Neutrophil (primary cell): ENCODE measurements at regions not wholly inside any gene's neighbourhood (a gene's known extent, or its start where the extent isn't known, plus 50 kb on each side); places are given as distances from the start of the nearest gene placed in this dataset.

Experiments used
- H3K27ac ChIP-seq: fragments of 200-600 bp; sonication (generic); 2 replicates; pipeline ENCODE4 v1.5.1; 2016; ENCODE audit warnings: mild to moderate bottlenecking, moderate library complexity
- H3K27me3 ChIP-seq: fragments of 200-600 bp; sonication (generic); 2 replicates; pipeline ENCODE4 v1.6.0; 2016; ENCODE audit warnings: mild to moderate bottlenecking
- H3K36me3 ChIP-seq: fragments of 200-600 bp; sonication (generic); 2 replicates; pipeline ENCODE4 v1.5.1; 2017
- H3K4me1 ChIP-seq, 2 experiments: fragments of 200-600 bp in 1 of 2; sonication (generic) in 1 of 2; 1 replicate in 1 of 2; 2 replicates in 1 of 2; pipeline versions ENCODE4 v1.5.1 to v1.6.1; 2013 to 2016; ENCODE audit warnings: low read depth in 1 of 2, low read length in 1 of 2, mild to moderate bottlenecking in 1 of 2, moderate library complexity in 1 of 2; ENCODE audit not compliant: control insufficient read depth in 1 of 2, insufficient read depth in 1 of 2
- H3K4me3 ChIP-seq, 2 experiments: fragments of 200-600 bp in 1 of 2; sonication (generic) in 1 of 2; 1 replicate in 1 of 2; 2 replicates in 1 of 2; pipeline ENCODE4 v1.5.1; 2013 to 2016; ENCODE audit warnings: low read depth in 1 of 2, low read length in 1 of 2, mild to moderate bottlenecking in 1 of 2, moderate library complexity in 1 of 2
- H3K9me3 ChIP-seq: fragments of 200-600 bp; sonication (generic); 2 replicates; pipeline ENCODE4 v1.5.1; 2016
- CTCF ChIP-seq: fragments of 200-600 bp; sonication (generic); IDR thresholded peaks from 2 replicates; pipeline ENCODE4 v1.5.1; 2016; ENCODE audit warnings: antibody characterized with exemption

DNA sequence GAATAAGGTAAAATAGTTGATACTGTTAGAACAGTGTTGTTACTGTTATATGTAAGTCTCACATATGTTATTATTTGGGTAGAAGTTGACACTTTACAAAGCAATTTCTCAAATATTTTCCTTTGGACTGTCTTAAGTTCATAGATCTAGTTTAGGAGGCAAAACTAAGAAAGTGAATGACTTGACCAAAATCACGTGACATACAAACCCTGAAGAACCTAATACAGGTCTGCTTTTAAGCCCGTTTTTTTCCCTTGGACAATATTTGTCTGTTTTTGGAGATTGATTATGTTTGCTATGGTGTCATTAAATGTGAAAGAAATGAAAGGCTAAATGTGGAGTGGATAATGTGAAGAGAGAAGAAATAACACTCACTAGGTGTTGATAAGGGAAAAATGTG, 644.9 kb upstream of the PITX2 start:
- H3K9me3 ChIP-seq = no peaks in the 10 kb centered on the region
- no peaks in the 10 kb centered on the region for H3K4me1 ChIP-seq
- no peaks in the 10 kb centered on the region for H3K27me3 ChIP-seq
- H3K27ac ChIP-seq = no peak overlapping the region
- no peak overlapping the region for H3K4me3 ChIP-seq
- TF ChIP-seq CTCF = no peak
- H3K36me3 ChIP-seq = no peaks in the 10 kb centered on the region

DNA sequence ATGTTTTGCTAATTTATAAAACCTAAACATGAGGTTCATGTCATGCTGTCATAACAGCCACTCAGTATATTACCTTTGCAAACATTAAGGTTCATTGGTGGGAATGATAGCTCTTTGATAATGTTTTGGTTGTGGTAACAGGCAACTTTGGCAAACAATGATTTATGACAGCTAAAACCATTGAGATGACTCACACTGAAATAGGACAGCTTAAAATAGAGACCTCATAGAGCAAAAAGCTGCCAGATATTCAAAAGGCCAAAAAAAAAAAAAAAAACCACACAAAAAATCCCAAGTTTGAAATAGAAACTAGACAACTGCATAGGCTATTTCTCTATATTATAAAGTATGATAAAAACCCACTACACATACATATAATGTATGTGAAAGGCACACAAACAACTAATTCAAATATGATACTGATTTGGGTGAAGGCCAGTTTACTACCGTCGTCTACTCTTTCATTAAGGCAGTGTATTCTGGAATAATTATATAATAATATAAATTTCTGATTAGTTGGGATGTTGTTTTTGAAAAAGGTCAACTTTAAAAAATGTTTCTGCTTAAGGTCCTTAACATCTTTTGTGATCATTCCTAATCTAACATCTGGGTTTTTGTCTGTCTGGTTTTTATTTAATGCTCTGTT, 646.0 kb upstream of the PITX2 start:
- H3K27me3 ChIP-seq = no peaks in the 10 kb centered on the region
- TF ChIP-seq CTCF = no peak
- H3K27ac ChIP-seq = no peak overlapping the region
- H3K4me1 ChIP-seq = no peaks in the 10 kb centered on the region
- H3K36me3 ChIP-seq = no peaks in the 10 kb centered on the region
- no peak overlapping the region for H3K4me3 ChIP-seq
- no peaks in the 10 kb centered on the region for H3K9me3 ChIP-seq

DNA sequence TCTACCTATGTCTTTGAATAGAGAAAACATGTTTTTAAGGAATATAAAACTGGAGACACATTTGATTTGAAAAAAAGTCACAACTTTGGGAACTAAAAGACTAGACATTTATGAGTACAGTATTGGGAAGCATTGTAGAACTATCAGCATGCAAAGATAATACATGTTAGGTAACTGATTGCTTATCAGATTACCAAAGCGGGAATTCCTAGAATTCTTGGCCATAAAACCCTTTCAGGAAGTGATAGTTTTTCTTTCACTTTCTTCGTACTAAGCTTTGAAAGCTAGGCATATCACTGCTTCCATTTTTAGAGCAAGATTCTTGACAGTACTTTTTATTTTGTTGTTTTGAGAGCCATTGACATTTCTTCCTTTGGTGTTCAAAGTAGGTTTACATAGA, 646.6 kb upstream of the PITX2 start:
- Histone ChIP-seq H3K27ac (no peak overlapping the region), H3K4me1 (no peaks in the 10 kb centered on the region), H3K36me3 (no peaks in the 10 kb centered on the region), H3K9me3 (no peaks in the 10 kb centered on the region), H3K4me3 (no peak overlapping the region), H3K27me3 (no peaks in the 10 kb centered on the region)
- TF ChIP-seq CTCF = no peak

DNA sequence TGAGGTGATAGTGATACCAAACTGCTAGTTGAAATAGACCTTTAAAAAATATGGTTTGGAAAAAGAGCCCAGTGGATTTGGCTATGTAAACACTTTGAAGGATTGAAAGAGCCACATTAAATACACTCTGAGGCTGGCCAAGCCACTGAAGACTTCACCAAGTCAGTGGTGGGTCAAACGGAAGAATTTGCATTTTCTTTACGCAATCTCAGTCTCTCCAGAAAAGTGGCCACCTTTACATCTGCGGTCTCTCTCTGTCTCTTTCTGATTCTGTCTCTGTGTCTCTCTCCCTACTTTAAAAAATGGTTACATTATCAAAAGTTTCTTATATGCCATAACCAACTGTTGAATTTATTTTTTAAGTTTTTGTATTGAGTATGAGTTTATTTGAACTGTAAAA, 651.2 kb upstream of the PITX2 start:
- Histone ChIP-seq H3K4me1 (no peaks in the 10 kb centered on the region), H3K36me3 (no peaks in the 10 kb centered on the region), H3K4me3 (no peak overlapping the region), H3K27me3 (no peaks in the 10 kb centered on the region), H3K9me3 (no peaks in the 10 kb centered on the region), H3K27ac (no peak overlapping the region)
- TF ChIP-seq CTCF = no peak

GRCh38 chr4:111274486-111274885, 651.6 kb upstream of the PITX2 start:
- no peak for TF ChIP-seq CTCF
- Histone ChIP-seq H3K4me1 (no peaks in the 10 kb centered on the region), H3K27me3 (no peaks in the 10 kb centered on the region), H3K9me3 (no peaks in the 10 kb centered on the region), H3K36me3 (no peaks in the 10 kb centered on the region), H3K4me3 (no peak overlapping the region), H3K27ac (no peak overlapping the region)

DNA sequence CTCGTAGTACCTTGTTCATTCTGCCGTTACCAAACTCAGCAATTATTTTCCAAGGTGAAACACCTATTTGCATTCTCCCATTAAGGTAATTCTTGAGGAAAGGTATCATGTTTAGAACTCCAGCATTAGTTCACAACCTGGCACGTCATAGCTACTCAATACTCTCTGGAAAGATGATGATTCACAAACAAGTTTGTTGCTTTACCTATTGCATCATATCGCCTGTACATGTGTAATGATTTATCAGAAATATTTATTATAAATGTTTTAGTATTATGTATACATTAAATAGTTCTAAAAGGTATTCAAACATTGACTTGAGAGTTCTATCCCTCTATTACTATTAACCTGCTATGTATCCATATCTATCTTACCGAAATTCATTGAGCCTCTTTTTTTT, 658.3 kb upstream of the PITX2 start:
- no peaks in the 10 kb centered on the region for H3K36me3 ChIP-seq
- no peaks in the 10 kb centered on the region for H3K27me3 ChIP-seq
- H3K4me3 ChIP-seq = no peak overlapping the region
- H3K4me1 ChIP-seq = no peaks in the 10 kb centered on the region
- no peaks in the 10 kb centered on the region for H3K9me3 ChIP-seq
- TF ChIP-seq CTCF = no peak
- no peak overlapping the region for H3K27ac ChIP-seq
